Skeletal muscle tissue (tissue), 3 donors: ENCODE measurements at regions not wholly inside any gene's neighbourhood (a gene's known extent, or its start where the extent isn't known, plus 50 kb on each side); places are given as distances from the start of the nearest gene placed in this dataset.

Source experiments
- H3K27ac ChIP-seq: one replicate; pipeline ENCODE4 v1.7.0; 2013; ENCODE audit warnings: mild to moderate bottlenecking, low read depth, low read length, inconsistent platforms
- H3K27me3 ChIP-seq, 3 donors: one replicate each; pipeline ENCODE4 v1.7.0; 2013; ENCODE audit warnings: low read length in 3 of 3; ENCODE audit not compliant: control insufficient read depth in 3 of 3, insufficient read depth in 3 of 3
- H3K36me3 ChIP-seq, 3 donors: one replicate each; pipeline ENCODE4 v1.7.0; 2013; ENCODE audit warnings: low read length in 3 of 3; ENCODE audit not compliant: control insufficient read depth in 3 of 3, insufficient read depth in 3 of 3
- H3K4me1 ChIP-seq, 3 donors: one replicate each; pipeline ENCODE4 v1.7.0; 2013; ENCODE audit warnings: low read length in 3 of 3, mild to moderate bottlenecking in 3 of 3; ENCODE audit not compliant: control insufficient read depth in 3 of 3, insufficient read depth in 3 of 3
- H3K4me3 ChIP-seq, 3 donors: one replicate each; pipeline ENCODE4 v1.7.0; 2013; ENCODE audit warnings: low read length in 3 of 3
- H3K9ac ChIP-seq, 3 donors: one replicate each; pipeline ENCODE4 v1.7.0; 2013; ENCODE audit warnings: low read length in 3 of 3, mild to moderate bottlenecking in 3 of 3, moderate library complexity in 2 of 3, low read depth in 1 of 3
- H3K9me3 ChIP-seq, 3 donors: one replicate each; pipeline ENCODE4 v1.7.0; 2013; ENCODE audit warnings: low read length in 3 of 3; ENCODE audit not compliant: control insufficient read depth in 3 of 3
- donor health status: Osteomylitis.

DNA sequence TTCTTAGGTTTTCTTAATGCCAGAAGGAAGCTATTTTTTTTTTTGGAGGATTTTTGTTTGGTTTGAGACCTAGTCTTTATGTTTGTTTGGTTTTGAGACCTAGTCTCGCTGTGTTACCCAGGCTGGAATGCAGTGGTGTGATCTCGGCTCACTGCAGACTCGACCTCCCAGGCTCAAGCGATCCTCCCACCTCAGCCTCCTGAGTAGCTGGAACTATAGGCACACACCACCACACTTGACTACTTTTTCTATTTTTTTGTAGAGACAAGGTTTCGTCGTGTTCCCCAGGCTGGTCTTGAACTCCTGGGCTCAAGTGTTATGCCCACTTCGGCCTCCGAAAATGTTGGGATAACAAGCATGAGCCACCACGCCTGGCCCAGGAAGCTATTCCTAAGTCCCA lies 67.8 kb upstream of the NHSL1 start:
- H3K9ac ChIP-seq = no peak overlapping the region
- H3K27ac ChIP-seq = no peak overlapping the region
- H3K4me3 ChIP-seq = no peak overlapping the region
- H3K27me3 ChIP-seq = peaks cover 0 to 5% (median 0%) of the 10 kb centered on the region in 3 donors
- no peaks in the 10 kb centered on the region for H3K36me3 ChIP-seq
- H3K4me1 ChIP-seq = peaks cover 2 to 9% (median 9%) of the 10 kb centered on the region in 3 donors
- H3K9me3 ChIP-seq = no peaks in the 10 kb centered on the region

- no peak overlapping the region for H3K9ac ChIP-seq
- no peak overlapping the region for H3K4me3 ChIP-seq
Measured at GRCh38 chr6:138568997-138569396, 69.7 kb upstream of the NHSL1 start.

GRCh38 chr6:138569554-138569953 lies 70.3 kb upstream of the NHSL1 start:
- no peak overlapping the region for H3K9ac ChIP-seq
- H3K9me3 ChIP-seq = no peaks in the 10 kb centered on the region

More at GRCh38 chr6:138568997-138569396, 69.7 kb upstream of the NHSL1 start:
- H3K27ac ChIP-seq = no peak overlapping the region
- no peaks in the 10 kb centered on the region for H3K36me3 ChIP-seq
- peaks cover 7 to 18% (median 14%) of the 10 kb centered on the region in 3 donors for H3K4me1 ChIP-seq
- H3K9me3 ChIP-seq = no peaks in the 10 kb centered on the region
- peaks cover 0 to 5% (median 0%) of the 10 kb centered on the region in 3 donors for H3K27me3 ChIP-seq

DNA sequence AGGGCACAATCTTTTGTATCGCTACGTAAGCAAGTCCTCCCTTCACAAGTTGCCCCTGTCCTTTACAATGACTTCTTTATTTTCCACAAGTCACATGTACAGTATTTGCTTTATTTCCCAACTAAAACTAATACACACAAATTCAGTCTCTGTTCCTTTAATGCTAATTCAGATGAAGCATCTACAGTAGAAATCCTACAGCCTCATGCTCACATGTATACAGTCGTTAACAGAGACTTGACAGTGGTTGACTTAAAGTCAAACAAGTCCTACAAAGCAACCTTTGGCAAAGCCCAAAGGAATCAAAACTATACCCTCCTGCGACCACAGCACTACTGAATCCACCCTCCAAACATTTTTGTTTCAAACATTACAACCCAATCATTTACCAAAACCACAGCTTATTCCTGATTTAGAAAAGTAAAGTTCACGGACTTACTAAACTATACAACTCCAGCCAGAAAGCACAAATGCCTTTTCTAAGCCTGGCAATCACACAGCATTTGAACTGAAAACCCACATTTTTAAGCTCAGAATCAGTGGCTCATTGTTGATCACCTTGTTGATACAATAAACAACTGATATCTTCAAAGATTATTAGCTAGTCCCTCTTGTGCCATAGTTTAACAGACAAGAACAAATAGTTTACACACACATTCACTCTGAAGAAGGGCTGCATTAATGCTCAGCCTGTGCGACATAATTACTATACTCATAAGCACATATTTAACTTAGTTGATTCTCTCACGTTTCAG lies 70.9 kb upstream of the NHSL1 start:
- H3K4me1 ChIP-seq = peaks cover 7 to 18% (median 14%) of the 10 kb centered on the region in 3 donors
- no peak overlapping the region for H3K9ac ChIP-seq
- H3K36me3 ChIP-seq = no peaks in the 10 kb centered on the region
- no peak overlapping the region for H3K4me3 ChIP-seq
- H3K27ac ChIP-seq = no peak overlapping the region
- H3K27me3 ChIP-seq = peaks cover 0 to 5% (median 0%) of the 10 kb centered on the region in 3 donors
- no peaks in the 10 kb centered on the region for H3K9me3 ChIP-seq

More at GRCh38 chr6:138569554-138569953, 70.3 kb upstream of the NHSL1 start:
- Histone ChIP-seq H3K4me3 (no peak overlapping the region), H3K27ac (no peak overlapping the region), H3K4me1 (peaks cover 7 to 18% (median 14%) of the 10 kb centered on the region in 3 donors), H3K36me3 (no peaks in the 10 kb centered on the region), H3K27me3 (peaks cover 0 to 5% (median 0%) of the 10 kb centered on the region in 3 donors)

DNA sequence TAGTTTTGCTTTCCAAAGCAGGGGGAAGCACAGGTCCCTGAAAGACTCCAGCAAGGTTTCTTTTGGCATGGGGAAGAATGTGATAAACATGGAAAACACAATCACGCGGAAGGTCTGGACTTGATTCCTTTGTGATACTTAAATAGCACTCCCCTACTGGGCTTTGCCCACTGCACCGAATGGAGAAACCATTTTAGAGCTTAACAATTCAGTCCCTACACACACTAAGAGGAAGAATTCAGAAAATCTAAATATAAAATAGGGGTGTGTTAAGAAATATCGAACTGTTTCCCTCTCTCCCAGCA lies 71.4 kb upstream of the NHSL1 start:
- no peaks in the 10 kb centered on the region for H3K9me3 ChIP-seq
- H3K27ac ChIP-seq = no peak overlapping the region
- H3K36me3 ChIP-seq = no peaks in the 10 kb centered on the region
- peaks cover 7 to 18% (median 14%) of the 10 kb centered on the region in 3 donors for H3K4me1 ChIP-seq
- no peak overlapping the region for H3K4me3 ChIP-seq
- peaks cover 0 to 5% (median 0%) of the 10 kb centered on the region in 3 donors for H3K27me3 ChIP-seq
- no peak overlapping the region for H3K9ac ChIP-seq

- H3K9ac ChIP-seq = no peak overlapping the region
- H3K27ac ChIP-seq = no peak overlapping the region
- H3K27me3 ChIP-seq = peaks cover 0 to 5% (median 0%) of the 10 kb centered on the region in 3 donors
- no peaks in the 10 kb centered on the region for H3K36me3 ChIP-seq
- H3K4me1 ChIP-seq = peaks cover 7 to 18% (median 14%) of the 10 kb centered on the region in 3 donors
- no peaks in the 10 kb centered on the region for H3K9me3 ChIP-seq
- H3K4me3 ChIP-seq = peak overlapping the region in 1 of 3 donors; percentile 76
Measured at GRCh38 chr6:138571181-138571580, 71.9 kb upstream of the NHSL1 start.

GRCh38 chr6:138571585-138572166 lies 72.4 kb upstream of the NHSL1 start:
- Histone ChIP-seq H3K4me3 (peak overlapping the region; percentile 46 to 76 (median 58)), H3K27ac (no peak overlapping the region), H3K9ac (peak overlapping the region; percentile 57 to 70 (median 58)), H3K4me1 (peaks cover 7 to 18% (median 14%) of the 10 kb centered on the region in 3 donors), H3K27me3 (peaks cover 0 to 5% (median 0%) of the 10 kb centered on the region in 3 donors), H3K9me3 (no peaks in the 10 kb centered on the region), H3K36me3 (no peaks in the 10 kb centered on the region)

GRCh38 chr6:138572167-138572875 lies 73.0 kb upstream of the NHSL1 start:
- Histone ChIP-seq H3K9ac (peak overlapping the region; percentile 57 to 70 (median 58)), H3K27ac (no peak overlapping the region), H3K4me1 (peaks cover 7 to 18% (median 14%) of the 10 kb centered on the region in 3 donors), H3K4me3 (peak overlapping the region; percentile 46 to 76 (median 58)), H3K9me3 (no peaks in the 10 kb centered on the region), H3K27me3 (peaks cover 0 to 5% (median 0%) of the 10 kb centered on the region in 3 donors), H3K36me3 (no peaks in the 10 kb centered on the region)

GRCh38 chr6:138572885-138573284 lies 73.6 kb upstream of the NHSL1 start:
- Histone ChIP-seq H3K4me3 (no peak overlapping the region), H3K27me3 (peaks cover 0 to 5% (median 0%) of the 10 kb centered on the region in 3 donors), H3K36me3 (no peaks in the 10 kb centered on the region), H3K27ac (no peak overlapping the region), H3K9me3 (no peaks in the 10 kb centered on the region), H3K9ac (no peak overlapping the region), H3K4me1 (peaks cover 7 to 18% (median 14%) of the 10 kb centered on the region in 3 donors)
